ENCODE measurements at regions not wholly inside any gene's neighbourhood (a gene's known extent, or its start where the extent isn't known, plus 50 kb on each side); places are given as distances from the start of the nearest gene placed in this dataset.

- no peak for TF ChIP-seq CTCF (IDR thresholded peaks at IDR 0.05)
- no peak for TF ChIP-seq POLR2A (IDR thresholded peaks at IDR 0.05)
Observed at GRCh38 chr7:46696741-46697140, 775.7 kb upstream of the IGFBP3 start.
